Activated CD4-positive, alpha-beta T cell treated with anti-CD3 and anti-CD28 coated beads for 36 hours (primary cell): ENCODE measurements at regions not wholly inside any gene's neighbourhood (a gene's known extent, or its start where the extent isn't known, plus 50 kb on each side); places are given as distances from the start of the nearest gene placed in this dataset.
"Not testable (repeated sequence)": the region's sequence is repeated elsewhere in the genome, so short reads cannot be mapped to it uniquely, and the experiment has no call there.

Source experiments
- ATAC-seq: fragments of 200-7000 bp; cut with Tn5 transposase; one replicate; pipeline ENCODE4 v1.10.0; 2021; ENCODE audit warnings: mild to moderate bottlenecking, moderate library complexity
- CTCF ChIA-PET: fragments of 350-600 bp; sonication (Branson Sonifier 250); formaldehyde crosslinking; loops from one replicate; lab custom pipeline; 2021; ENCODE audit warnings: antibody characterized with exemption; lab: Charles Lee
- POLR2A ChIA-PET: fragments of 350-600 bp; sonication (Branson Sonifier 250); formaldehyde crosslinking; loops from one replicate; lab custom pipeline; 2021; ENCODE audit warnings: antibody characterized with exemption, inconsistent platforms; lab: Charles Lee
- DNase-seq: peaks from one replicate; pipeline ENCODE4 v3.0.0-alpha.2; 2020
- H3K27ac Mint-ChIP-seq: one replicate; pipeline ENCODE4 v1.8.0; 2021; ENCODE audit warnings: mixed read lengths
- H3K27me3 Mint-ChIP-seq: one replicate; pipeline ENCODE4 v1.8.0; 2021; ENCODE audit warnings: mixed read lengths
- H3K36me3 Mint-ChIP-seq: one replicate; pipeline ENCODE4 v1.8.0; 2021; ENCODE audit warnings: low read depth, mixed read lengths
- H3K4me1 Mint-ChIP-seq: one replicate; pipeline ENCODE4 v1.8.0; 2021; ENCODE audit warnings: mixed read lengths
- H3K4me3 Mint-ChIP-seq: one replicate; pipeline ENCODE4 v1.8.0; 2021; ENCODE audit warnings: mild to moderate bottlenecking, moderate library complexity, mixed read lengths
- H3K9me3 Mint-ChIP-seq: one replicate; pipeline ENCODE4 v1.8.0; 2021; ENCODE audit warnings: low read depth, mixed read lengths
- intact Hi-C, 2 experiments: fragments of 100-400 bp; cut with DNase I in 1 of 2; cut with micrococcal nuclease in 1 of 2; formaldehyde crosslinking; loops; one replicate each; pipeline versions ENCODE4 v1.14.2 to v1.15.1; 2022 to 2024; cut with DNase I, micrococcal nuclease

GRCh38 chr5:16353439-16353838, 112.2 kb downstream of the ZNF622 start:
- H3K4me3 Mint-ChIP-seq, ATAC-seq, H3K27ac Mint-ChIP-seq, H3K27me3 Mint-ChIP-seq, intact Hi-C loops, DNase-seq, H3K9me3 Mint-ChIP-seq, H3K4me1 Mint-ChIP-seq, H3K36me3 Mint-ChIP-seq, CTCF ChIA-PET, POLR2A ChIA-PET: not testable (repeated sequence)

- H3K36me3 Mint-ChIP-seq = no peaks in the 10 kb centered on the region
- intact Hi-C loops = no loop called here
- H3K27me3 Mint-ChIP-seq = peaks cover 2% of the 10 kb centered on the region
- H3K4me3 Mint-ChIP-seq = no peak overlapping the region
- ChIA-PET POLR2A (no interaction called here), CTCF (no interaction called here)
- H3K27ac Mint-ChIP-seq = no peak overlapping the region
- H3K9me3 Mint-ChIP-seq = no peaks in the 10 kb centered on the region
- no peaks in the 10 kb centered on the region for H3K4me1 Mint-ChIP-seq
- ATAC-seq (no peak), DNase-seq (no peak)
These were observed 114.8 kb downstream of the ZNF622 start for GRCh38 chr5:16350816-16351215.

- no peaks in the 10 kb centered on the region for H3K4me1 Mint-ChIP-seq
- ChIA-PET CTCF (no interaction called here), POLR2A (no interaction called here)
- H3K4me3 Mint-ChIP-seq = no peak overlapping the region
- H3K27ac Mint-ChIP-seq = no peak overlapping the region
- DNase-seq (no peak), ATAC-seq (no peak)
- no peaks in the 10 kb centered on the region for H3K36me3 Mint-ChIP-seq
- intact Hi-C loops = no loop called here
- H3K27me3 Mint-ChIP-seq = no peaks in the 10 kb centered on the region
- H3K9me3 Mint-ChIP-seq = peaks cover 5% of the 10 kb centered on the region
These were observed 119.2 kb downstream of the ZNF622 start for GRCh38 chr5:16346380-16346779.

- Mint-ChIP-seq H3K36me3 (no peaks in the 10 kb centered on the region), H3K27ac (no peak overlapping the region), H3K4me1 (no peaks in the 10 kb centered on the region), H3K4me3 (no peak overlapping the region), H3K9me3 (peaks cover 5% of the 10 kb centered on the region), H3K27me3 (no peaks in the 10 kb centered on the region)
- intact Hi-C loops = no loop called here
- DNase-seq = no peak
- ChIA-PET CTCF (no interaction called here), POLR2A (no interaction called here)
- ATAC-seq = no peak
These were observed 120.1 kb downstream of the ZNF622 start for GRCh38 chr5:16345454-16345853.

GRCh38 chr5:16326137-16326536, 139.5 kb downstream of the ZNF622 start:
- DNase-seq (no peak), ATAC-seq (no peak)
- no peaks in the 10 kb centered on the region for H3K4me1 Mint-ChIP-seq
- H3K9me3 Mint-ChIP-seq = no peaks in the 10 kb centered on the region
- intact Hi-C loops = no loop called here
- POLR2A ChIA-PET = no interaction called here
- H3K4me3 Mint-ChIP-seq = no peak overlapping the region
- H3K36me3 Mint-ChIP-seq = no peaks in the 10 kb centered on the region
- peaks cover 12% of the 10 kb centered on the region for H3K27me3 Mint-ChIP-seq
- CTCF ChIA-PET = interaction anchor here (0.6 kb wide), 1 partner anchor 10 kb away, joined by 3 read pairs; no protein-coding TSS in a partner anchor
- H3K27ac Mint-ChIP-seq = no peak overlapping the region

- intact Hi-C loops = no loop called here
- ATAC-seq (no peak), DNase-seq (no peak)
- Mint-ChIP-seq H3K4me3 (no peak overlapping the region), H3K27me3 (peaks cover 5% of the 10 kb centered on the region), H3K36me3 (no peaks in the 10 kb centered on the region), H3K27ac (no peak overlapping the region), H3K9me3 (no peaks in the 10 kb centered on the region), H3K4me1 (no peaks in the 10 kb centered on the region)
- POLR2A ChIA-PET = no interaction called here
- CTCF ChIA-PET = interaction anchor here (1.7 kb wide), 1 partner anchor 12 kb away, joined by 4 read pairs; no protein-coding TSS in a partner anchor
These were observed 141.7 kb upstream of the MARCHF11 start for GRCh38 chr5:16321284-16321683.

GRCh38 chr5:16315501-16315900, 135.9 kb upstream of the MARCHF11 start:
- ChIA-PET CTCF (interaction anchor here (0.6 kb wide), 2 partner anchors 11 to 154 kb away, joined by 3 read pairs; no protein-coding TSS in a partner anchor), POLR2A (no interaction called here)
- Mint-ChIP-seq H3K27ac (no peak overlapping the region), H3K9me3 (peaks cover 3% of the 10 kb centered on the region), H3K36me3 (no peaks in the 10 kb centered on the region), H3K4me3 (no peak overlapping the region), H3K27me3 (peaks cover 6% of the 10 kb centered on the region), H3K4me1 (no peaks in the 10 kb centered on the region)
- DNase-seq (no peak), ATAC-seq (no peak)
- intact Hi-C loops = no loop called here

GRCh38 chr5:16313761-16314160, 134.2 kb upstream of the MARCHF11 start:
- H3K36me3 Mint-ChIP-seq = no peaks in the 10 kb centered on the region

GRCh38 chr5:16312785-16313184, 133.2 kb upstream of the MARCHF11 start:
- H3K4me3 Mint-ChIP-seq = no peak overlapping the region
- ATAC-seq (no peak), DNase-seq (no peak)
- POLR2A ChIA-PET = no interaction called here
- peaks cover 3% of the 10 kb centered on the region for H3K9me3 Mint-ChIP-seq
- H3K27ac Mint-ChIP-seq = no peak overlapping the region
- H3K27me3 Mint-ChIP-seq = peaks cover 6% of the 10 kb centered on the region
- H3K4me1 Mint-ChIP-seq = no peaks in the 10 kb centered on the region
- H3K36me3 Mint-ChIP-seq = no peaks in the 10 kb centered on the region
- intact Hi-C loops = no loop called here
- CTCF ChIA-PET = interaction anchor here (0.9 kb wide), 1 partner anchor 146 kb away, joined by 5 read pairs; no protein-coding TSS in a partner anchor

More at GRCh38 chr5:16313761-16314160, 134.2 kb upstream of the MARCHF11 start:
- Mint-ChIP-seq H3K9me3 (peaks cover 3% of the 10 kb centered on the region), H3K27ac (no peak overlapping the region), H3K4me3 (no peak overlapping the region), H3K27me3 (peaks cover 6% of the 10 kb centered on the region), H3K4me1 (no peaks in the 10 kb centered on the region)
- DNase-seq (no peak), ATAC-seq (no peak)
- ChIA-PET POLR2A (no interaction called here), CTCF (no interaction called here)
- intact Hi-C loops = no loop called here

- no peaks in the 10 kb centered on the region for H3K4me1 Mint-ChIP-seq
- H3K4me3 Mint-ChIP-seq = no peak overlapping the region
- peaks cover 3% of the 10 kb centered on the region for H3K9me3 Mint-ChIP-seq
- intact Hi-C loops = no loop called here
- CTCF ChIA-PET = interaction anchor here (0.9 kb wide), 1 partner anchor 147 kb away, joined by 5 read pairs; no protein-coding TSS in a partner anchor
- POLR2A ChIA-PET = no interaction called here
- no peaks in the 10 kb centered on the region for H3K36me3 Mint-ChIP-seq
- H3K27me3 Mint-ChIP-seq = peaks cover 6% of the 10 kb centered on the region
- DNase-seq (no peak), ATAC-seq (no peak)
- H3K27ac Mint-ChIP-seq = no peak overlapping the region
These were observed 132.1 kb upstream of the MARCHF11 start for GRCh38 chr5:16311666-16312065.

- Mint-ChIP-seq H3K27ac (no peak overlapping the region), H3K36me3 (no peaks in the 10 kb centered on the region), H3K4me1 (no peaks in the 10 kb centered on the region), H3K27me3 (no peaks in the 10 kb centered on the region), H3K4me3 (no peak overlapping the region), H3K9me3 (no peaks in the 10 kb centered on the region)
- ATAC-seq = no peak
- no peak for DNase-seq
- intact Hi-C loops = no loop called here
- CTCF ChIA-PET = no interaction called here
- POLR2A ChIA-PET = no interaction called here
These were observed 127.2 kb upstream of the MARCHF11 start for GRCh38 chr5:16306812-16307211.

GRCh38 chr5:16304846-16305245, 125.3 kb upstream of the MARCHF11 start:
- H3K4me3 Mint-ChIP-seq = no peak overlapping the region
- no peak for ATAC-seq
- POLR2A ChIA-PET = no interaction called here
- CTCF ChIA-PET = interaction anchor here (1.2 kb wide), 1 partner anchor 8 kb away, joined by 3 read pairs; no protein-coding TSS in a partner anchor
- H3K4me1 Mint-ChIP-seq = no peaks in the 10 kb centered on the region
- no peaks in the 10 kb centered on the region for H3K9me3 Mint-ChIP-seq
- no peak for DNase-seq
- no peaks in the 10 kb centered on the region for H3K27me3 Mint-ChIP-seq
- intact Hi-C loops = no loop called here
- H3K27ac Mint-ChIP-seq = no peak overlapping the region
- no peaks in the 10 kb centered on the region for H3K36me3 Mint-ChIP-seq
